Skin epidermis (tissue), 12 donors: ENCODE measurements at regions not wholly inside any gene's neighbourhood (a gene's known extent, or its start where the extent isn't known, plus 50 kb on each side); places are given as distances from the start of the nearest gene placed in this dataset.

Experiments used
- H3K27ac ChIP-seq, 21 experiments: fragments of 200-600 bp; sonication (generic) in 11 of 21; one replicate each; pipeline ENCODE4 v1.5.0; 2020; ENCODE audit warnings: mild to moderate bottlenecking in 3 of 21, inconsistent platforms in 2 of 21, moderate library complexity in 2 of 21
- H3K4me3 ChIP-seq, 7 experiments: fragments of 200-600 bp; sonication (generic) in 2 of 7; one replicate each; pipeline ENCODE4 v1.5.0; 2020; ENCODE audit warnings: inconsistent platforms in 2 of 7, mild to moderate bottlenecking in 2 of 7, moderate library complexity in 1 of 7

- Histone ChIP-seq H3K4me3 (no peak overlapping the region), H3K27ac (no peak overlapping the region)
These were observed 441.6 kb upstream of the PIK3C3 start for GRCh38 chr18:41513438-41513837.

- H3K27ac ChIP-seq, result no peak overlapping the region
- no peak overlapping the region for H3K4me3 ChIP-seq
These were observed 450.7 kb upstream of the PIK3C3 start for GRCh38 chr18:41504316-41504715.

- no peak overlapping the region for H3K27ac ChIP-seq
- H3K4me3 ChIP-seq, result no peak overlapping the region
These were observed 453.2 kb upstream of the PIK3C3 start for GRCh38 chr18:41501848-41502247.

- H3K27ac ChIP-seq, result no peak overlapping the region
- no peak overlapping the region for H3K4me3 ChIP-seq
These were observed 455.7 kb upstream of the PIK3C3 start for GRCh38 chr18:41499345-41499744.

GRCh38 chr18:41490861-41491260 lies 464.2 kb upstream of the PIK3C3 start:
- no peak overlapping the region for H3K4me3 ChIP-seq
- no peak overlapping the region for H3K27ac ChIP-seq

- no peak overlapping the region for H3K4me3 ChIP-seq
- no peak overlapping the region for H3K27ac ChIP-seq
These were observed 468.5 kb upstream of the PIK3C3 start for GRCh38 chr18:41486575-41486974.

GRCh38 chr18:41484069-41484468 lies 471.0 kb upstream of the PIK3C3 start:
- no peak overlapping the region for H3K27ac ChIP-seq
- H3K4me3 ChIP-seq, result no peak overlapping the region

GRCh38 chr18:41482501-41482900 lies 472.5 kb upstream of the PIK3C3 start:
- H3K27ac ChIP-seq, result no peak overlapping the region
- H3K4me3 ChIP-seq, result no peak overlapping the region

GRCh38 chr18:41466436-41467160 lies 488.4 kb upstream of the PIK3C3 start:
- Histone ChIP-seq H3K4me3 (no peak overlapping the region), H3K27ac (no peak overlapping the region)

- Histone ChIP-seq H3K4me3 (no peak overlapping the region), H3K27ac (no peak overlapping the region)
These were observed 489.6 kb upstream of the PIK3C3 start for GRCh38 chr18:41465386-41465785.

GRCh38 chr18:41464278-41464677 lies 490.8 kb upstream of the PIK3C3 start:
- no peak overlapping the region for H3K4me3 ChIP-seq

GRCh38 chr18:41462946-41463345 lies 492.1 kb upstream of the PIK3C3 start:
- no peak overlapping the region for H3K27ac ChIP-seq

More at GRCh38 chr18:41464278-41464677, 490.8 kb upstream of the PIK3C3 start:
- no peak overlapping the region for H3K27ac ChIP-seq

GRCh38 chr18:41461114-41461513 lies 493.9 kb upstream of the PIK3C3 start:
- Histone ChIP-seq H3K27ac (no peak overlapping the region), H3K4me3 (no peak overlapping the region)

More at GRCh38 chr18:41462946-41463345, 492.1 kb upstream of the PIK3C3 start:
- H3K4me3 ChIP-seq, result no peak overlapping the region

- Histone ChIP-seq H3K4me3 (no peak overlapping the region), H3K27ac (no peak overlapping the region)
These were observed 495.4 kb upstream of the PIK3C3 start for GRCh38 chr18:41459656-41460055.

GRCh38 chr18:41458376-41458775 lies 496.7 kb upstream of the PIK3C3 start:
- Histone ChIP-seq H3K4me3 (no peak overlapping the region), H3K27ac (no peak overlapping the region)

- H3K4me3 ChIP-seq, result no peak overlapping the region
- no peak overlapping the region for H3K27ac ChIP-seq
These were observed 497.2 kb upstream of the PIK3C3 start for GRCh38 chr18:41457765-41458326.

GRCh38 chr18:41456831-41457230 lies 498.2 kb upstream of the PIK3C3 start:
- Histone ChIP-seq H3K4me3 (no peak overlapping the region), H3K27ac (no peak overlapping the region)

- Histone ChIP-seq H3K4me3 (no peak overlapping the region), H3K27ac (no peak overlapping the region)
These were observed 505.4 kb upstream of the PIK3C3 start for GRCh38 chr18:41449612-41450011.

- H3K4me3 ChIP-seq, result no peak overlapping the region
- H3K27ac ChIP-seq, result no peak overlapping the region
These were observed 510.1 kb upstream of the PIK3C3 start for GRCh38 chr18:41444943-41445342.

GRCh38 chr18:41436772-41437171 lies 518.3 kb upstream of the PIK3C3 start:
- Histone ChIP-seq H3K27ac (no peak overlapping the region), H3K4me3 (no peak overlapping the region)

- no peak overlapping the region for H3K4me3 ChIP-seq
- H3K27ac ChIP-seq, result no peak overlapping the region
These were observed 536.4 kb upstream of the PIK3C3 start for GRCh38 chr18:41418598-41418997.

- H3K4me3 ChIP-seq, result no peak overlapping the region
- H3K27ac ChIP-seq, result no peak overlapping the region
These were observed 539.0 kb upstream of the PIK3C3 start for GRCh38 chr18:41416044-41416443.
